GM19328 (cell line): ENCODE measurements at regions not wholly inside any gene's neighbourhood (a gene's known extent, or its start where the extent isn't known, plus 50 kb on each side); places are given as distances from the start of the nearest gene placed in this dataset.

ENCODE experiments used
- ATAC-seq: cut with Tn5 transposase; IDR thresholded peaks from one replicate; pipeline ENCODE4 v1.9.1; 2021; ENCODE audit warnings: mild to moderate bottlenecking, moderate library complexity; ENCODE audit not compliant: unreplicated experiment

DNA sequence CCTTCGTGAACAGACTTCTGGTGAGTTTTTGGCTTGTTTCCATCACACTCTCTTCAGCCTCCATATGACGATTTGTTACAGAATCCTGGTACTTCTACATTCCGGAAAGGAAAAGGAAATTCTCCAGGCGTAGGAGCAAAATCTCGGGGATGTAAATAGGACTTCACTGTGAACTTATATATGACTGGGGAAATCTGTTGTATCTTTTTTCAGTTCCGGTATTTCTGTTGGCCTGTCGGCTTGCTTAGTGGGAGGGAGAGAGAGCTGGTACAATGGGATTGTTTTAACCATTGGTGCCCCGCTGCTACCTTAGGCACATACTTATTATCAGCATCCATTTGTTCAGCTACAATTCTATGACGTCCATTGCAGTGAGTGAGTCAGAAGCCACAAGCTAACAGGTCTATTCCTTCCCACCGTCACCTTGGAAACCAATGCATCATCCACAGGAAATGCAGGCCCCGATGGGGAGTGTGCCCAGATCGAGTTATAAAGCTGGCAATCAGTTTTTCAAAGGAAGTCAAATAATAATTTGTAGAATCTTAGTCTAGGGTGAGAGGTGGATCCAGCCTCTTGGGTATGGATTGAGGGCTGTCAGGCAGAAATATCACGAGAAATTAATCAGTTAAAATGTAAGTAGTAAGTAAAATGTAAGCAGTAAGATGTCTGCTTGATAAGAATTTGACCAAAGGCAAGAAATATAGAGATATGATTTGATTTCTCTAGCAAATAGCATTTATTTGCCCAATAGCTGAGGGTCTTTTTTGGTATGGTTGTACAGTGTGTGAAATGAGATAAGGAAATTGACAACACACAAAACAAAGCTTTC lies 92.0 kb upstream of the MKLN1 start:
- ATAC-seq = no peak

DNA sequence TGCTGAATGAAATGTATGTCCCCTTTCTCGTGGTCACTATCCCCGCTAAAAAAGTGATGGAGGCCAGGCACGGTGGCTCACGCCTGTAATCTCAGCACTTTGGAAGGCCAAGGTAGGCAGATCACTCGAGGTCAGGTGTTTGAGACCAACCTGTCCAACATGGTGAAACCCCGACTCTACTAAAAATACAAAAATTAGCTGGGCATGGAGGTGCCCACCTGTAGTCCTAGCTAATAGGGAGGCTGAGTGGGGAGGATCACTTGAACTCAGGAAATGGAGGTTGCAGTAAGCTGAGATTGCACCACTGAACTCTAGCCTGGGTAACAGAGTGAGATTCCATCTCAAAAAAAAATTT lies 91.4 kb upstream of the MKLN1 start:
- no peak for ATAC-seq

DNA sequence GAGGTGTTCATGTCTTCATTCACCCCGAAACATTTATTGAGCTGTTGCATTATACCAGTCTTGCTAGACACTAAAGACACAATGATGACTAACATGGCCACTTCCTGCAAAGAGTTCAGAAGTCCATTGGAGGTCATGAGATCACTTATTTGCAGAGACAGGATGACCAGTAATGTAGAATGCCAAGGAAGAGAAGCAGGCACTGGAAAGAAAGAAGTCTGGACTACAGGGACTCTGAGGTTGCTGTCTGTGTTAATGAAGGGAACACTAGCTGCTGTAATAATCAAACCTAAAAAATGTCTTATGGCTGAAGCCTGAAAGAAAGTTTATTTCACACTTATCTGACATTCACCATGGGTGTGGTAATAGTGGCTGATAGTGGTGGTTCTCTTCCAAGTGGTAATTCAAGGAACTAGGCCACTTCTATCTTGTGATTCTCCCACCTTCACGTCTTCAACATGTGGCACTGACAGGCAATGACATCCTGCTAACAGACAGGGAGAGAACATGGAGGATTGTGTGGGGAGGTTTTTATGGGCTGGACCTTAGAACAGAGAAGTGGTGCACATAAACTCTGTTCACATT lies 89.2 kb upstream of the MKLN1 start:
- no peak for ATAC-seq

DNA sequence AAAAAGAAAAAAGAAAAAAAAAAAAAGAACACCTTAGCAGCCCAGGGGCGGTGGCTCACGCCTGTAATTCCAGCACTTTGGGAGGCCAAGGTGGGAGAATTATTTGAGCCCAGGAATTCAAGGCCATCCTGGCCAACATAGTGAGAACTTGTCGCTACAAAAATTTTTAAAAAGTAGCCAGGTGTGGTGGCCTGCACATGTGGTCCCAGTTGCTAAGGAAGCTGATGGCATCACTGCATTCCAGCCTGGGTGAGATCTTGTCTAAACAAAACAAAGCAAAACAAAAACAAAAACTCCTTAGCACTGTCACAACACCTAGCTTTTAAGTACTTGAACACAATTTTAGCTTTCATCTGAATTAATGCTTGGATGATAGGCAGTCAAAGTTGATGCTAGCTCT lies 86.3 kb upstream of the MKLN1 start:
- ATAC-seq = no peak

DNA sequence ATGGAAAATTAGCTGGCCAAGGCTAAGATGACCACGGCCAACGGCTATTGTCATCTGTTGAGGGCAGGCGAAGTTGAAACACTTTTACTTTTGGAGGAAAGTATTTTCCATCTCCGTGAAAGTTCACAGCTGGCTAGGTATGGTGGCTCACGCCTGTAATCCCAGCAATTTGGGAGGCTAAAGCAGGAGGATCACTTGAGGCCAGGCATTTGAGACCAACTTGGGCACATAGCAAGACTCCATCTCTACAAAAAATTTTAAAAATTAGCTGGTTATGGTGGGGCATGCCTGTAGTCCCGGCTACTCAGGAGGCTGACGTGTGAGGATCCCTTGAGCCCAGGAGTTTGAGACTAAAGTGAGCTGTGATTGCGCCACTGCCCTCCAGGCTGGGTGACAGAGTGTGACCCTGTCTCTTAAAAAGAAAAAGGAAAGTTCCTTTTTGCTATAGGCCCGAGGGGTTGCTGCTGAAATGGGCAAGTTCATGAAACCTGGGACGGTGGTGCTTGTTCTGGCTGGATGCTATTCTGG lies 85.5 kb upstream of the MKLN1 start:
- ATAC-seq = no peak

DNA sequence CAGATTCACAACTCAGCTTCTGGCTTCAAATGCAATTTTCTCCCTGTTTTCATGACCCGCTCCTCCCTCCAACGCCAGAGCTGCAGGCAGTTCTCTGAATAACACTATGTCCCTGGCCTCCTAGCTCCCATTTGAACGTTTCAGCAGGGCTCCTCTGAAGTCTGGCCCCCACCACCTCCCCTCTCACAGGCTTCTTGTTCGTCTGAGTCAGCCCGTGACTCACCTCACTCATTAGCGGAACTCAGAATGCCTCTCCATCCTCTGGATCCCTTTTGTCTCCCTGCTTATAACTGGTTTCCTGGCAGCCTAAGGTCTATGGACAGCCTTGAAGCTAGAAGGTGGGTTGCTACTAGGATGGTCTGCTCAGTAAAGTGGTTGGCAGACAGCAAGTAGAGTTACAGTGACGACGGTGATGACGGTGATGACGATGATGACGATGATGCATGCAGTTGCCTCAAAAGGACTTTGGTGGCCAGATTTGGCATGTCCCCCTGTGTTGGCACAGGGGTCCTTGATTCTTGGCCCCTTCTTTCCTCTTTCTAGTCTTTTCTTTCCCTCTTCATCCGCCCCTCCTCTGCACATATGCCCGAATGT lies 83.3 kb upstream of the MKLN1 start:
- no peak for ATAC-seq

DNA sequence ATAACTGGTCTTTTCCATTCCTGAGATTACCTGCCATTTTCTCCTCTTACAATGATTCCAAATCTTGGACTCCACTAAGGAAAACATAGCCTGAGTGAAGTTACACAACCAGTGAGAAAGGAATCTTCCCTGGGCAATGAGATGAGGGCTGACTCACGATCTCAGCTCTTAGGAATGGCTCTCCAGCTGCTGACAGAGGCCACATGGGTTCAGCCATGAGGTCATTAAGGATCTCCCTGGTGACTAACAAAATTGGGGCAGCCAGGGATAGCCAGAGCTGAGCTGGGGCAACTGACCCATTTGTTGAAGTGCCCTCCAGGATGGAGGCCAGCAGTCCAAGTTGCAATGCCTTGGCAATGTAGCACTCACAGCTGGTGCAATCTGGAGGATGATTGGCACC lies 78.7 kb upstream of the MKLN1 start:
- ATAC-seq = no peak

DNA sequence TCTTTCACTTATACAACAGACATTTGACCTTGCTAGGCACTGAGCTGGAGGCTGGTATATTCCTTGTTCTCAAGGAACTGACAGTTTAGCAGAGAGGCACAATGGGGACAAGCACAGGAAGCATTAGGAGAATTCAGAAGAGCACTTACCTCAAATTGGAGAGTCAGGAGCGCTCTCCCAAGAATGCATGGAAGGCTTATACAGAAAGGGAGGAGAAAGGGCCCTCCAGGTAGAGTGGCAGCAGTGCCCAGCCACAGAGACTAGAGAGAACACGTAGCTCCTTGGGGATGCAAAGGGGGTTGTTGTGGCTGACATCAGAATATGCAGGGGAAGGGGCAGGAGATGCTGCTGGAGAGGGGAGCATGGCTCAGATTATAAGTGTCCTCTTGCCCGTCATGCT lies 78.2 kb upstream of the MKLN1 start:
- no peak for ATAC-seq

DNA sequence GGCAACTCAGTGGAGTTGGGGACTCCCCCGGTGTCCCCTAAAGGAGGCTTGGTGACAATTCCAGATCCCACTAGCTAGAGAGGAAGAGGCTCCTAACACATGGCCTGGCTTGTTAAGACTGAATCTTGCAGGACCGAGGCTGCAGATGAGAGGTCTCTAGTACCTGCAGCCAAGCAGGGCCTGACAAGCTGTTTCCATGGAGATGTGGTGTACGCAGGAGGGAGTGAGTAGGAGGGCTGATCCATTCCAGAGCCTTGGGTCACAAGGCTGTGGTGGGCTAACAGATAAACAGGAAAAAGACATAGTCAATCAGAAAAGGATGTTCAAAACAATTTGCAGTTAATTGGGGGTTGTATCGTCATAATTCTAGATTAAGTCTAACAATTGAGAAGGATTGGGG lies 77.3 kb upstream of the MKLN1 start:
- ATAC-seq = no peak

DNA sequence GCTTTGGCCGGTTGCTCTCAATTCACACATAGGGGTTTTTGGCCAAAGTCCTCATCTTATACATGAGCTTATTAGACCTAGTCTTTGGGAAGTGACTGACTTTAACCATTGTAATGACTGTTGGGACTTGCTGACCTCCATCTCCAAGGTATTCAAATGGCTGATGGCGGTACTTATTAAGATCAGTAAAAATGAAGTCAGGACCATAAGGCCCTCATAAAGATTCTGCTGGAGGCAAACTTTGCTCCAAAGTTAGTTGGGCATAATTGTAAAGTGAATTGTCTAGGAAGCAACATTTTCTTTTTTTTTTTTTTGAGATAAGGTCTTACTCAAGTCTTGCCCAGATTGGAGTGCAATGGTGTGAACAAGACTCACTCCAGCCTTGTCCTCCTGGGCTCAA lies 76.3 kb upstream of the MKLN1 start:
- ATAC-seq = no peak

DNA sequence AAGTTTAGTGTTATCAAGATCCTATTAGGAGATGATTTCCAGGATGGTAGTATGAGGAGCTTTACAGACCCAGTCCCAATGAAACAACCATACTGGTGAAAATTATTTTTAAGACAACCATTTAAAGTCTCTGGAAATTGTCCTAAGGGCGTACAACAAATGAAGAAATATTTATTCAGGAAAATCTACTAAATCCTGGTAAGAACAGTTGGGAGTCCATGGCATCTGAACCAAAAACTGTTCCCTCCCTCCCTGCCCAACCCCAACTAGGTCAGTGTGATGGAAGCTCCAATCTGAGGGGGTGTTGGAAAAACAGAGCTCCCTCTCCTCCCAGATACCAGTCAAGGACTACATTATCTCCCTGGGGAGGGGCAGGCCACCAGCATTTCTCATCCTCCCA lies 74.7 kb upstream of the MKLN1 start:
- no peak for ATAC-seq

DNA sequence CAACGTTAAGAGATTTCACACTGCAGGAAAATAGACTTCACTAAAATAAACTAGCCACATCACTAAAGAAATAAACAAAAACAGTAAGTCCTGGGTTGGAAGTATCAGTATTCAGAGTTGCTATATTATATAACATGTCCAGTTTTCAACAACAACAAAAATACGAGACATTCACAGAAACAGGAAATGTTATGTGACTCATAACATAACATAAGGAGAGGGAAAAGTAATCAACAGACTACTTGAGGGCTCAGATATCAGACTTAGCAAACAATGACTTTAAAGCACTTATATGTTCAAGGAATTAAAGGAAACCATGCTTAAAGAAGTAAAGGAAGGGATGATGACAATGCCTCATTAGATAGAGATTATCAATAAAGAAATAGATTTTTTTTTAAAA lies 73.5 kb upstream of the MKLN1 start:
- no peak for ATAC-seq

DNA sequence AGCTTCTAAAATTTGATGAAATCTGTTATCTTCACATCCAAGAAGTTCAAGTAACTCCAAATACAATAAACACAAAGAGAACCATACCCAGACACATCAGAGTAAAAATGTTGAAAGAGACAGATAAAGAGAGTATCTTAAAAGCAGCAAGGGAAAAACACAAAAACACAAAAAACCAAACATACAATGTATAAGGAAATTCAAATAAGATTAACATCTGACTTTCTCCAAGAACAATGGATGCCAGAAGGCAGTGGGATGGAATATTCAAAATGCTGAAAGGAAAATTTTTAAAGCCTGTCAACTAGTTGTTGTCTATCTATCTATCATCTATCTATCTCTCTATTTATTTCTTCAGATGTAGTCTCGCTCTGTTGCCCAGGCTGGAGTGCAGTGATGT lies 72.4 kb upstream of the MKLN1 start:
- no peak for ATAC-seq

DNA sequence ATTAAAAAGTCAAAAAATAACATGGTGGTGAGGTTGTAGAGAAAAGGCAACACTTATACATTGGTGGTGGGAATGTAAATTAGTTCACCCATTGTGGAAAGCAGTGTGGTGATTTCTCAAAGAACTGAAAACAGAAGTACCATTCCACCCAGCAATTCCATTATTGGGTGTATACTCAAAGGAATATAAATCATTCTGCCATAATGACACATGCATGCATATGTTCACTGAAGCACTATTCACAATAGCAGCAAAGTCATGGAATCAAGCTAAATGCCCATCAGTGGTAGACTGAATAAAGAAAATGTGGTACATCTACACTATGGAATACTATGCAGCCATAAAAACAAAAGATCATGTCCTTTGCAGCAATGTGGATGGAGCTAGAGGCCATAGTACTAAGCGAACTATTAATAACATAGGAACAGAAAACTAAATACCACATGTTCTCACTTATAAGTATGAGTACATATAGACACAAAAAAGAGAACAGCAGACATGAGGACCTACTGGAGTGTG lies 66.1 kb upstream of the MKLN1 start:
- ATAC-seq = no peak

DNA sequence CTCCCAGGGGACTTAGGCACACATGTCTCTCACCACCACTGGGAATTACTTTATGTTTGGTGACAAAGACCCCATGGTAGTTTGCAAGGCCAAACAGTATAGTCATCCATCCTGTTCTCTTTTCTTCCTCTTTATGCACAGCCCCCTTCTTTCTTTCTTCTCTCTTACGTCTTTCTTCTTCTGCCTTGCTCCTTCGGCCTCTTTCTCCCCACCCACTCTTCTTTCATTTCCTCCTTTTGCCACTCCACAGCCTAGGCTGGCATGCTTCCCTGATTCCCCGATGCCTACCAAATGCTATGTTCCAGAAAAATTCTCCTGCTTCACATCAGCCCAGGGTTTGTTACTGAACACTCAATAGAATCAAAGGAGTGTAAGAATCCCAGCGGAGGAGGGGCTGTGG lies 62.4 kb upstream of the MKLN1 start:
- no peak for ATAC-seq

DNA sequence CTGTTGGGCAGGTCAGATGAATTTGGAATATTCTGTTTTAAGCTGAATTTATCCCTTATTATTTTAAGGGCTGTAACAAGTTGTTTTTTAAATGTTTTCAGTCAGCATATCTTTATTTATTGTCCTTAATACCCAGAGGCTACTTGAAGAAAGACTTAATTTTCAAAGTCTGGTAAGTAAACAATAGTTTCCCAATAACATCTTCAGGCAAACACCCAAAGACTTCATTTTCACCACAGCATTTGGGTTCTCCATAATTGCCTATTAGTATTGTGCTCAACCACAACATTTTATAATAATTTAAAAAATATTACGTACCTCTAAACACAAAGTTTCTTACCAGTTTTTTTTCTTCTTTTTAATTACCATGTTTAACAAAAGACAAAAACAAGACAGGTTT lies 60.0 kb upstream of the MKLN1 start:
- no peak for ATAC-seq

DNA sequence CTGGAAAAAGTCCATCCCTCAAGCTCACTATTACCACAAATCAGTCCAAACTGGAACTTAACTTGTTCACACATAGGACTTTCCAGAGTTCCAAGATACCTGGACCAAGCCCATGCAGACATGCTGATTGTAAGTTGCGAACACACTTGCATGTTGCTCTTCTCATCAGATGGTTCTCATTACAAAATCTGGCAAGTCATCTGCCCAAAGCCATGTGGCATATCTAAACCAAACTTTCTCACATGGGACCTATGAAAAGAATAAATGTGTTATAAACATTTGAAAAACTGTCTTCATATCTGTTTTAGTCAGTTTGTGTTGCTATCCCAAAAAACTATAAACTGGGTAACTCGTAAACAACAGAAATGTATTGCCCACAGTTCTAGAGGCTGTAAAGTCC lies 58.8 kb upstream of the MKLN1 start:
- ATAC-seq = no peak

DNA sequence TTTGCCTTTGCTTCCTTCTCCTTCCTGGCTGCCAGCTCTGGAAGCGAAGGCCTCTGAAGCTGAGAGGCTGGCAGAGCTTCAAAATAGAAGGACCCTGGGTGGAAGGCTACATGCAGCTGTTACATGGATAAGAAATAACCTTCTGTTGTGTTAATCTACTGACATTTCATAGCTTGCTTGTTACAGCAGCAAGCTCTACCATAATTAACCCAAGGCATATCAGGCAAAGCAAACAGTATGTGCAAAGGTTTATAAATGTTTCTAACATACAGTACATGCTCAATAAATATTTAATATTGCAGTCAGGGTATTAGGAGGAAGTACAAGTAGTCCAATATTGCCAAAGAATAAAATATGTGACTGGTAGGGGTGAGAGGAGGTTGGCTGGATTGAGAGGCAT lies 55.6 kb upstream of the MKLN1 start:
- no peak for ATAC-seq

DNA sequence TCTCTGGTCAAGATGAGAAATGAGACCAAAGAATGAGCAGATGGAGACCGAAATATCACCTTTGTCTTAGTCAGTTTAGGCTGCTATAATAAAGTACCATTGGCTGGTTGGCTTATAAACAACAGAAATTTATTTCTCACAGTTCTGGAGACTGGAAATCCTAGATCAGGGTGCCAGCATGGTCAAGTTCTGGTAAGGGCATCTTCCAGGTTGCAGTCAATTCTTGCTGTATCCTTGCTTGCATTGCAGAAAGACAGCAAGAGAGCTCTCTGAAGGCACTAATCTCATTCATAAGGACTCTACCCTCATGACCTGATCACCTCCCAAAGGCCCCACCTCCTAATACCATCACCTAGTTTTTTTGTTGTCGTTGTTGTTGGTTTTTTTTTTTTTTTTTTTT lies 52.7 kb upstream of the MKLN1 start:
- no peak for ATAC-seq

DNA sequence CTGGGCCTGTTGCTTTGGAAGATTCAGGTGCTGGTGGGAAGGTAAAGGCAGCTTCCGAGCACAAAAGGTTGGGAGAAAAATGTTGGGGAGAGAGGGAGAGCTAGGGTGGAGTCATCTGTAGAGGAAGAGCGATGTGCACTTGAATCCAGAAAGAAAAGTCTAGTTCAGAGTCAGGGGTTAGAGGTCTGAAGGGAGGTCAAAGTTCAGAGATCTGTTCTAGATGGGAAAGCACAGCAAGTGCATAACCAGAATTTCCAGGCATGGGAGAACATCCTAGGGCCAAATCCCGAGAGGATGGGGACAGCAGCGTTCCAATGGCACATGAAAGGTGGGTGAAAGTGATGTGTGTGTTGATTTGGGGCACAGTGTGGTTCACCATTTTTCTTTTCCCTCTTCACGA lies 51.5 kb upstream of the MKLN1 start:
- no peak for ATAC-seq

DNA sequence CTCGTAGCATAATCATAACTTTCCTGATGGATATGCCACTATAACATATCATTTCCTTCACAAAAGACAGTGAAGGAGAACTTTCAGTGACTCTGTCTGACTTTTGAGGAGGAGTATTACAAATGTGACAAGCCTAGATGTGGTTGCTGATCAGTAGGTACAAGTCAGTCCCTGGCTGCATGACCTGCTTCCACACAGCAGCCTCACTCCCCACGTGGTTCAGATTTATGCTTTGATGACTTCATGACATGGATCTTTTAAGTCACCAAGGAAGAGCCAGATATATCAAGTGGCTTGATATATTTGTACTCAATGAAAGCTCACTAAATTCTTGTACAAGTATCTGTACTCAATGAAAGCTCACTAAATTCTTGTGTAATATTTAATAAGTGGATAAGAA lies 50.9 kb upstream of the MKLN1 start:
- no peak for ATAC-seq
